K562 (cell line): ENCODE measurements at regions not wholly inside any gene's neighbourhood (a gene's known extent, or its start where the extent isn't known, plus 50 kb on each side); places are given as distances from the start of the nearest gene placed in this dataset.

Experiments used
- ATAC-seq: fragments of 200-7000 bp; cut with Tn5 transposase; 3 replicates; pipeline ENCODE4 v1.9.1; 2020; ENCODE audit warnings: moderate library complexity
- BruUV-seq: library from RNA; stranded (reverse); fragments of 400-500 nt; replicated peaks from 2 replicates; lab custom pipeline; 2021; lab: Mats Ljungman, UMichigan
- CTCF ChIA-PET: fragments of 300-600 bp; formaldehyde crosslinking; extraction: SDS; loops from one replicate; lab custom pipeline; 2021; ENCODE audit warnings: low intra/inter-chr PET ratio; lab: Yijun Ruan, JAX
- POLR2A ChIA-PET: fragments of 300-600, 350-650 bp; sonication (Branson Sonifier 250); formaldehyde crosslinking; extraction: SDS; loops from one replicate; lab custom pipeline; 2021; ENCODE audit warnings: antibody characterized with exemption, inconsistent platforms; lab: Yijun Ruan, JAX
- DNase-seq, 4 experiments: peaks; one replicate each; pipeline versions ENCODE4 v3.0.0 to v3.0.0-alpha.2; 2011 to 2018; ENCODE audit warnings: low spot score in 3 of 4, mixed read lengths in 3 of 4; ENCODE audit errors: extremely low read depth in 1 of 4
- FAIRE-seq: peaks from 2 replicates; lab custom pipeline; 2011; peaks lifted over from hg19 to GRCh38; lab: Jason Lieb, UNC
- H2AFZ ChIP-seq: 2 replicates; pipeline ENCODE4 v1.6.0; 2011; ENCODE audit warnings: low read depth, low read length, control low read depth, inconsistent platforms
- H3K27ac ChIP-seq: fragments of 200-600 bp; 3 replicates; pipeline ENCODE4 v1.8.0; 2011; ENCODE audit warnings: low read depth, mild to moderate bottlenecking, control low read depth, inconsistent platforms, low read length, moderate library complexity, mixed read lengths; ENCODE audit errors: extremely low read depth
- H3K27me3 ChIP-seq, 2 experiments: fragments of 300-600 bp in 1 of 2; 2 replicates in 1 of 2; 3 replicates in 1 of 2; pipeline versions ENCODE4 v1.6.0 to v1.8.0; 2011; ENCODE audit warnings: inconsistent platforms in 2 of 2, low read length in 2 of 2, mild to moderate bottlenecking in 1 of 2, mixed read lengths in 1 of 2, moderate library complexity in 1 of 2; ENCODE audit not compliant: control insufficient read depth in 2 of 2, insufficient read depth in 2 of 2
- H3K36me3 ChIP-seq: fragments of 300-600 bp; 3 replicates; pipeline ENCODE4 v1.8.0; 2011; ENCODE audit warnings: mild to moderate bottlenecking, low read length, inconsistent platforms; ENCODE audit not compliant: control insufficient read depth, insufficient read depth
- H3K4me1 ChIP-seq, 2 experiments: fragments of 200-600 bp in 1 of 2; replicated peaks in 1 of 2; 2 replicates in 1 of 2; 3 replicates in 1 of 2; pipeline versions ENCODE4 v1.5.1 to v1.8.0; 2011; ENCODE audit warnings: inconsistent platforms in 2 of 2, low read length in 2 of 2, mild to moderate bottlenecking in 1 of 2, mixed read lengths in 1 of 2, moderate library complexity in 1 of 2; ENCODE audit not compliant: control insufficient read depth in 2 of 2, insufficient read depth in 2 of 2
- H3K4me2 ChIP-seq: 2 replicates; pipeline ENCODE4 v1.6.1; 2011; ENCODE audit warnings: low read length, control low read depth, inconsistent platforms, mixed read lengths; ENCODE audit not compliant: insufficient read depth
- H3K4me3 ChIP-seq: fragments of 200-600 bp; sonication (generic), shearing (Covaris generic); 2 replicates; pipeline ENCODE4 v1.5.1; 2016; ENCODE audit warnings: control low read depth, inconsistent platforms
- H3K79me2 ChIP-seq: fragments of 200-600 bp; 3 replicates; pipeline ENCODE4 v1.8.0; 2011; ENCODE audit warnings: low read length, inconsistent platforms; ENCODE audit not compliant: control insufficient read depth, insufficient read depth
- H3K9ac ChIP-seq, 2 experiments: 2 replicates each; pipeline versions ENCODE4 v1.6.0 to v1.6.1; 2011; ENCODE audit warnings: low read depth in 2 of 2, low read length in 2 of 2, control low read depth in 1 of 2, inconsistent platforms in 1 of 2, mild to moderate bottlenecking in 1 of 2, mixed read lengths in 1 of 2; ENCODE audit not compliant: insufficient read depth in 1 of 2
- H3K9me1 ChIP-seq: one replicate; pipeline ENCODE4 v1.6.0; 2011; ENCODE audit warnings: inconsistent platforms, mild to moderate bottlenecking, low read length, moderate library complexity; ENCODE audit not compliant: control insufficient read depth, insufficient read depth
- H3K9me3 ChIP-seq: replicated peaks from 2 replicates; pipeline ENCODE4 v1.5.1; 2011; ENCODE audit warnings: low read depth, low read length, inconsistent platforms; ENCODE audit not compliant: control insufficient read depth, insufficient read depth
- H4K20me1 ChIP-seq: replicated peaks from 2 replicates; pipeline ENCODE4 v1.6.1; 2011; ENCODE audit warnings: low read length, inconsistent platforms, mixed read lengths; ENCODE audit not compliant: control insufficient read depth, insufficient read depth
- ARID4B ChIP-seq: sonication (generic); formaldehyde crosslinking; IDR thresholded peaks from 2 replicates; pipeline ENCODE4 v1.8.0; 2022; ENCODE audit warnings: mild to moderate bottlenecking, missing genetic modification reagents
- BCL6 ChIP-seq: fragments of 250-450 bp; sonication (Bioruptor Pico); IDR thresholded peaks from 2 replicates; pipeline ENCODE4 v1.4.0; 2020
- CBFB ChIP-seq: sonication (generic); formaldehyde crosslinking; IDR thresholded peaks from 2 replicates; pipeline ENCODE4 v1.4.0; 2020; ENCODE audit warnings: mild to moderate bottlenecking, missing genetic modification reagents
- CLOCK ChIP-seq: fragments of 250-450 bp; sonication (Bioruptor Pico); IDR thresholded peaks from 2 replicates; pipeline ENCODE4 v1.4.0; 2020; ENCODE audit warnings: mild to moderate bottlenecking, moderate library complexity, borderline replicate concordance
- CTBP1 ChIP-seq: fragments of 450-650 bp; IDR thresholded peaks from 2 replicates; pipeline ENCODE4 v1.6.1; 2016; ENCODE audit warnings: borderline replicate concordance
- HMBOX1 ChIP-seq: sonication (generic); IDR thresholded peaks from 2 replicates; pipeline ENCODE4 v1.6.1; 2016
- NCOA6 ChIP-seq: fragments of 450-650 bp; IDR thresholded peaks from 2 replicates; pipeline ENCODE4 v1.6.1; 2017; ENCODE audit warnings: mild to moderate bottlenecking
- RHOXF2B ChIP-seq: fragments of 250-450 bp; sonication (Bioruptor Pico); conservative IDR thresholded peaks from 2 replicates; pipeline ENCODE4 v1.5.1; 2021
- SLC30A9 ChIP-seq: fragments of 250-450 bp; sonication (Bioruptor Pico); IDR thresholded peaks from 2 replicates; pipeline ENCODE4 v1.8.0; 2022; ENCODE audit warnings: mild to moderate bottlenecking, moderate library complexity
- TCF7L2 ChIP-seq: fragments of 150-350 bp; IDR thresholded peaks from 2 replicates; pipeline ENCODE4 v1.6.1; 2016; ENCODE audit warnings: low read depth, mild to moderate bottlenecking, low read length, moderate library complexity
- ZBTB33 ChIP-seq: sonication (generic); formaldehyde crosslinking; IDR thresholded peaks from 2 replicates; pipeline ENCODE4 v1.8.1; 2023; ENCODE audit warnings: mild to moderate bottlenecking, missing genetic modification reagents
- ZNF316 ChIP-seq: fragments of 450-650 bp; IDR thresholded peaks from 2 replicates; pipeline ENCODE4 v1.6.1; 2016
- ZNF507 ChIP-seq: conservative IDR thresholded peaks from 2 replicates; pipeline ENCODE4 v1.6.1; 2017; ENCODE audit warnings: missing genetic modification characterization, missing compliant biosample characterization
- ZSCAN29 ChIP-seq: fragments of 450-650 bp; IDR thresholded peaks from 2 replicates; pipeline ENCODE4 v1.6.1; 2017
- WGBS: fragments of 100-300 bp; shearing (Covaris generic); methylation state at CpG from one replicate; pipeline ENCODE4 v1.1.6; 2016; ENCODE audit warnings: low coverage, mixed read lengths; ENCODE audit not compliant: insufficient coverage; ENCODE audit errors: missing lambda C conversion rate; 5-methylcytosine and 5-hydroxymethylcytosine counted together
- in situ Hi-C: fragments of 300-500 bp; cut with MboI; formaldehyde crosslinking; loops from 4 replicates; pipeline ENCODE4 v1.15.0; 2018; ENCODE audit warnings: inconsistent platforms, mixed read lengths
- intact Hi-C: fragments of 100-400 bp; cut with micrococcal nuclease; formaldehyde crosslinking; loops from 2 replicates; pipeline ENCODE4 v1.14.2; 2022

GRCh38 chr1:199815947-199816346 lies 211.6 kb upstream of the NR5A2 start (continued):
- TF ChIP-seq ZBTB33 (CRISPR knock-in tag): no peak
- TF ChIP-seq ZNF316: no peak
- no peak for TF ChIP-seq HMBOX1
- no peak for TF ChIP-seq SLC30A9 (CRISPR knock-in tag)
- no peak for TF ChIP-seq RHOXF2B (CRISPR knock-in tag)
- TF ChIP-seq NCOA6: no peak

- ATAC-seq: no peak
- H4K20me1 ChIP-seq: no peaks in the 10 kb centered on the region
- H3K9ac ChIP-seq: no peak overlapping the region
- no peaks in the 10 kb centered on the region for H3K4me1 ChIP-seq
- 0% methylated on average over 1 of the region's 1 CpG for WGBS
- no peak overlapping the region for H3K4me2 ChIP-seq
- no peaks in the 10 kb centered on the region for H3K9me1 ChIP-seq
- H3K36me3 ChIP-seq: no peaks in the 10 kb centered on the region
- in situ Hi-C loops: no loop called here
- no peaks in the 10 kb centered on the region for H3K79me2 ChIP-seq
- no TSS peak for BruUV-seq
- intact Hi-C loops: no loop called here
- no peak overlapping the region for H3K27ac ChIP-seq
- no peak overlapping the region for H3K4me3 ChIP-seq
- no peaks in the 10 kb centered on the region for H3K27me3 ChIP-seq
- H2AFZ ChIP-seq: no peak overlapping the region
- POLR2A ChIA-PET: no interaction called here
- CTCF ChIA-PET: no interaction called here
- H3K9me3 ChIP-seq: no peaks in the 10 kb centered on the region
- no peak for DNase-seq
- no peak for FAIRE-seq
- TF ChIP-seq CLOCK (CRISPR knock-in tag): no peak
- no peak for TF ChIP-seq ZNF507 (tag)
- no peak for TF ChIP-seq TCF7L2
- TF ChIP-seq CTBP1: no peak
- TF ChIP-seq ARID4B (CRISPR knock-in tag): no peak
- no peak for TF ChIP-seq ZSCAN29
- TF ChIP-seq BCL6 (CRISPR knock-in tag): no peak
- TF ChIP-seq CBFB (CRISPR knock-in tag): no peak
Observed at GRCh38 chr1:199817266-199817665, 210.2 kb upstream of the NR5A2 start.
